ENCODE measurements at regions not wholly inside any gene's neighbourhood (a gene's known extent, or its start where the extent isn't known, plus 50 kb on each side); places are given as distances from the start of the nearest gene placed in this dataset.

DNA sequence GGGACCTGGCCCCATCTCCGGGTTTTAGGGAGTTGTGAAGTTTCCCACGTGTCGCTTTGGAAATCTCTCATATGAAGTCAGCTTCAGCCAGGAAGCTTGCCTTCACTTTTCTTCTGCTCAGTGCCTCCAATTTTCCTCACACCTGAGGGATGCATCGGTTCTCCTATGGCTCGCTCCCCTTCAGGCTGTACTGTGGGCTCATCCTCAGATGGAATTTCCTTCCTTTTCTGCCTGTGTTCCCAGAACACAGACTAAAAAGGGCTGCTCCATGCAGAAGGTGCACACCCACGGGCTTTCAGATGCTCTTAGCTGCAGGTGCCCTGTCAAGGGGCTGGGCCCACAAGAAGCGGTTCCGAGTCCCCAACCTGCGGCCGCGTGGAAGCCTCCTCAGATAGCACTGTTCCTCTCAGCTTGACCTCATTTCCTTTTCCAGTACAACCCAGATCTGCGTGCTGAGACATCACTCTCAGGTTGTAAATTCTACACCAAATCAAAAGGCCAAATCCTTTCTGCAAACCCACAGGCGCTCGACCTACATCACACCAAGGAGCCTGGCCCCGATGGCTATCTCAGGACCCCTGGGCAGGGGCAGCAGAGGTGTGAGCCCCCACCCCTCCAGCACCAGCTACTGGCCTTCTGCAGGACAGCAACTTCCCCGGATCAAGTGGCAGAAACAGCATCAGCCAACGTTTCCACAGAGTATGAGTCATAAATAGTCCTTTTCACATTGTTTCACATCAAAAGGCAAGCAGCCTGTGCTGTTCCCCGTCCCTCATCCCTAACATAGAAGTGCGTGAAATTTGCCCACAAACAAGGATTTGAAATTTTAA is 275.9 kb downstream of the ZNF536 start:
- FAIRE-seq (no peak), DNase-seq (ENCODE audit: low spot score) (no peak)

DNA sequence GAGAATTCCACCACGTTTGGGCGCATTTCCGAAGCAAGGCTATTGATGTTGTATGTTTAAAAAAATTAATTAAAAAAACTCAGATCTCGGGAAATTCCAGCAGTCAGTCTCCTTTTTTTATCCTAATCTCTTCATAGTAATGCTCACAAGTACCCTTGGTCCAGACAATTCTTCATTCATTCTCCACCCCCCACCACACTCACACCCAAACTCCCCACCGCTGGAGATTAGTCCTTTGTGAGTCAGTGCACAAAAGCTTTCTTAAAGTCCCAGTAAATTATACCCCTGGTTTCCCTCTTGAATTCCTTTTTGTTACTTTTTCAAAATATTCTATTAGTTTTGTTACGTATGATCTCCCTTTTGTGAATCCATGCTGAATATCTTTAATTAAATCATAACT is 274.6 kb downstream of the ZNF536 start:
- no peak for DNase-seq (ENCODE audit: low spot score)
- no peak for FAIRE-seq

DNA sequence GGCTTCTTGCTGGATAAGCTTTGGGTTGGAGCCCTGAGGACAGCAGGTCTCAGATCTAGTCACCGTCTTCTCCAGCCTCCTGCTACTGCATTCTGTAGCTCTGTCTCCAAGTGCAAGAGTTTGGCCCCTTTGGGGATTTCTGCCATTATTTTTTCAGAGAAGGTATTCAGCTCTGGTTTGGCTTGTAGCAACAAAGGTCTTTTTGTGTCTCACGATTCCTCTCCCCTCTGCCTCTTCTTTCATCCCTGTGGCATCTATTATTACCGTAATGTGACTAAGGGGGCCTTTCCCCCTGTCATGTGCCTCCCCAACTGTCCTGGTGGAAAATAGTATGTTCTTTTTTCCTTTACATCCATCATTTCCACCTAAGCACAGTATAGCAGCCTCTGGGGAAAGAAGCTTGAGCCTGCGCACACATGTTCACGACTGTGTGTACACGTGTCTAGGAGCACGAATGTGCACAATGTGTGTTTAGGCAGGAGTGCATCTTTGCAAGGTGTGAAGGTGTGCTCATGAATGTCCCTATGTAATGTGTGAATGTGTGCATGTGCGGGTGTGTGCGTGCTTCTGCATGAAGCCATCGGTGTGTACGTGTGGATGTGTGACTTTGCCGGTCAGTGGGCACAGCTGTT is 273.9 kb downstream of the ZNF536 start:
- FAIRE-seq: no peak
- no peak for DNase-seq (ENCODE audit: low spot score)

DNA sequence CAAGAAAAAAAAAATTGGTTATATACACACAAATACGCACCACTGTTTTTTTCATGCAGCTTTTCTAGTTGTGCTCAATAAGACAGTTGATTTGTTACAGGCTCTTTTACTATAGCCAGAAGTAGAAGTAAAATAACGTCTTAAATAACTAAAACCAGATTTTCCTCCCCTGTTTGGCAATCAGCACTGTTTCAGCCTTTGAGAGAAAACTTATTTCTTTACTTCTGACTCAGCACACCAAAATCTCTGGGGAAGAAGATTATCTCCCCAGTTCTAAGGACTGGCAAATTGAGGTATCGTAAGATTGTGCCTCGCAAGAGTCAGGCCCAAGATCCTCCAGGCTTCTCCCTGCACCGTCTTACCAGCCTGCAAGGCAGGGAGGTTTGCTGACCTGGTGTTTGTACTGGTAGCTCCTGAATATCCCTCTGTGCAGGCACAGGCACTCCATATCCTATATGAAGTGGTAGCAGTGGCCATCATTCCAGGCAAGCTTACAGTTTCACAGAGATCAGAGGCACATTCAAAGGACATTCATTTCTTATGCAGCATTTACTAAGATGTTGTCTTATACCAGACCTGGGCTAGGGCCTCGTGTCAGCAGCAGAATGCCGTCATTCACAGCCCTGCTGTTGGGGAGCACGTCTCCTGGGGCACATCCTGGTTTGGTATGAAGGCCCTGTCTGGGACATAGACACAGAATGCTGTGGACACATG is 268.2 kb downstream of the ZNF536 start:
- no peak for FAIRE-seq

DNA sequence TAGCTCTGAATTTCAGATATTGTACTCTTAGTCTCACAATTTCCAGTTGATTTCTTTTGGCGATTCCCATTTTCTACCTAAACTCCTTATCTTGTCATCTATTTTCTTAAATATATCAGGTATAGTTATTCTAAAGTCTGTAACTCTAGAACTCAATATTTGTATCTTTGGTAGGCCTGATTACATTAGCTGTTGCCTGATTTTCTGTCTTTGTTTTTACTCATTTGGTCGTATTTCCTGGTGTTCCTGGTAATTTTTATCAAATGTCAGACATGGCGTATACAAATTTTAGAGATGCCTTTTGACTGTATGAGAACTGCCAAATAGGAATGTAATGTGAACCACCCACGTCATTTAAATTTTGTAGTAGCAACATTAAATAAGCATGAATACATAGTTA is 266.7 kb downstream of the ZNF536 start:
- FAIRE-seq (no peak), DNase-seq (ENCODE audit: low spot score) (no peak)

More for the DNA sequence above, 268.2 kb downstream of the ZNF536 start:
- no peak for DNase-seq (ENCODE audit: low spot score)

DNA sequence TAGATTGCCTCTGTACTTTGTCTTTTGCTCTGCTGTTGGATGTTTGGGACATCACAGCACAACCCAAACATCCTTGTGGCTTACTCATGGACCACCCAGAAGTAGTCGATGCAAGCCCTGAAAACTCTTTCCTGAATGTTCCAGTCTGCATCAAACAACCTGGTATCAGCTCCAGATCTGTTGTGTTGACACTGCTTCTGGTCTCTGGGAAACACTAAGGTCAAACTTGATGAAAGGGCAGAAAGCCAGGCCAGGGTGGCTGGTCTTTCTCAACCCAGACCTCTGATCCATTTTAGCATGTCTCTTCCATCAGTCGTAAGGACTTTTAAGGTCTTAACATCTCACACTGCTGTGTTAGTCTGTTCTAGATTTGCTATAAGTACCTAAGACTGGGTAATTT is 265.7 kb downstream of the ZNF536 start:
- no peak for FAIRE-seq

DNA sequence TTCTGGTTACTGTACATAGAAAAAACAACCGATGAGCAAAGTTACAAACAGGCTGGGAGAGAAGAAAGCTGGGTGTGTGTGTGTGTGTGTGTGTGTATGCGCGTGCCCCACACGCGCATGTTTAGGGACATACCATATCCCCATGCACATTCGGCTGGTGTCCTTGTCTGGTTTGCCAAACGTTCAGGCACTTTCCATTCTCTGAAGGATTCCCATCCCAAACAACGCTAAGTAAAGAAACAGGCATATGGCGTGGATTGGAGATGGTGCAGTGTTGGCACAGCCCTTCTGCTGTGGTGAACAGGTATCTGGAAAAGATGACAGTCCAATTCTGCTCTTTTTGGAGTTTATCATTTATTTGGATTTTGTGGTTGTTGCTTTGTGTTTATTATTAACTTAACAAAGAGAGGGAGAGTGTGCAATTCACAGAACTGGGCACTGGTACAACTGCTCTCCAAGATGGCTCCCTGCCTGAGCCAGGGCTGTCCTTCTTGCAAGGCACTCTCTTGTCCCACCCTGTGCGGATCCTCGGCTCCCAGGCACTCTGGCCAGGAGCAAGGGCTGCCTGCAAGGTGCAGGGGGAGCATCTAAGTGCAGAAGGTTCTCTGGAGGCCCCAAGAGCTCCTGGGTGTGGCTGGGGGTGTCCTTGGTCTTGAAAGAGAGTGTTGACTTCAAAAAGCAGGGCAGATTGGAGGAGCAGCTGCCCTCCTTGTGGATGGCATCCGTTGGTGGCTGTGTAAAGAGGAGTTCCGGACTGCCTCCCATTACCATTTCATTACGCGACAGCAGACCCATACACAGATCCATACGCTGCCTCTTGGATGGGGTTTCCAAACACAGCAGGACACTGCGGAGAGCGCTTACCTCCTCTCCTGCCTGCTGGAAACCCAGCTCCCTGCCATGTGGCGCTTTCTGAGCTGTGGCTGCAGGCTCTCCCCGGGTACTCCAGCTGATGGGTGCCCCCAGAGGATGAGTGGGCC is 263.1 kb downstream of the ZNF536 start:
- FAIRE-seq (no peak), DNase-seq (ENCODE audit: low spot score) (no peak)

More for the DNA sequence above, 265.7 kb downstream of the ZNF536 start:
- DNase-seq (ENCODE audit: low spot score): no peak

DNA sequence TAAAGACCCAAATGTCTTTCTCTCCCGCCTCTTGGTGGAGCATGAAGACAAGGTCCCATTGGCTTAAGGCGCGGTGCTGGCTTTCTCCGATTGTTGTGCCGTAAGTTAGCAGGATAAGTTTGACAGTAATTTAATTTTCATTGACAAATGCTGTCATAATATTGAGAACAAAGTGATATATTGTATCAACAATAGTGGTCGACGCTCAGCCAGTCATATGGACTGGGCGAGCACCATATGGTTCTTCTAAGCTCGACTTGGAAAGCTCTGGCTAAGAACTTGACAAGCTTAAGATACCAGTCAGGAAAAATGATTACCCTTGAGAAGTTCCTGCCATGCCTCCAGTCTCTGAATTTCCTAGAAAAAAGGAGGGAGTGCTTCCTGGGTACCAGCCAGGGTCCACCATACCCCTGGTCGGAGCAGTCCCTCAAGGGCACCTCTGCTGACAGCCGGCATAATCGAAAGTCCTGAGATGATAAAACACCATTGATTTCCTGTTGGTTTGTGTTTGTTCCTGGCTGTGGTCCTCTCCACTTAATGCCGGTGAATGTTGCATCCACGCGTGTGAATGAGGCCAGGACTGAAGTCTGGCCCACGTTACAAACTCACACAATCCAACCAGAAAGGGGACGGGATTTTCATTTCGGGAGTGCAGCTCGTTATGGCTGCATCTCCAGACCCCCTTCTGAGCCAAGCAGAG is 262.1 kb downstream of the ZNF536 start:
- DNase-seq (ENCODE audit: low spot score): no peak
- FAIRE-seq: no peak

DNA sequence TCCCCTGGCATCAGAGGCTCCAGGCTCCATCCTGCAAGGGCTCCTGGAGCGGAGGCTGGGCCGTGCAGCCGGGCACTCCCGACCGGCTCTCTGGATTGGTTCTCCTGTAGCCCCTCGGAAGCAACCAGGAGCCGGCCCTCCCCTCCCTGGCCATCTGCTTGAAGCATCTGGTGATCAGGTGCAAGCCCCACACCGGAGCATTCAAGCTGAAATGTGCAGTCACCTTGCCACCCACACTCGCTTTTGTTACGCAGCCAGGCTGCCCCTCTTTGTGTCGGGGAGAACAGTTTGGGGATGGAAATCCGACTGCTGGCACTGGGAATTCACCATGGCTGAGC is 258.8 kb downstream of the ZNF536 start:
- FAIRE-seq (no peak), DNase-seq (ENCODE audit: low spot score) (no peak)

DNA sequence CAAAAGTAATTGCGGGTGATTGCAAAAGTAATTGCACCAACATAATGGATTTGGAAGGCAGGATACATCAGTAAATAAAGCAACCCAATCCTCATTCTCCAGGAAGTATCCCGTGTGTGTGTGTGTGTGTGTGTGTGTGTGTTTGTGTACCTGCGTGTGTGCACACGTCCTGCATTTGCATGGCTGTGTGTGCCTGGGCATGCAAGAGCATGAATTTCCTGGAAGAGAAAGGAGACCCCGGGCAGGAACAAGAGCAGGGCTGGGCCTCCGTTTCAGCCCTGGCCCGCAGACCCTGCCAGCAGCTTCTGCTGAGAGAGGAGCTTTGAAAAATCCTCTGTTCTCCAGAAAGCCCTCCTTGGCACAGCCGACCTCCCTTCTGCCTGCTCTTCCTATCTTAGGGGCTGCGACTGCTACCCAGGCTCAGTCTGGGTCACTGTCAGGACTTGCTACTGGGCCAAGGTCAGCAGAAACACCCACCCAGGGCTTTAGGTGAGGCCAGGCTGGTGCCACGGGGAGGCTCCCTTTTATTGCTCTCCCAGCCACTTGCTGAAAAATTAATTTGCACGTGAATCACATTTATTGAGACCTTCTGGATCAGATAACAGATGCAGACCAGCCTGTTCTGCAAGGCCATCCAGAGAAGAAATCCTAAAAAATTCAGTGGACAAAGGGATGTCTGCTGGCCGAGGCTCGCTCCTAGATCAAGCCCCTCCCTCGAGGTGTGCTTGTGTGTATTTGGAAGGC is 258.3 kb downstream of the ZNF536 start:
- FAIRE-seq (no peak), DNase-seq (ENCODE audit: low spot score) (no peak)

DNA sequence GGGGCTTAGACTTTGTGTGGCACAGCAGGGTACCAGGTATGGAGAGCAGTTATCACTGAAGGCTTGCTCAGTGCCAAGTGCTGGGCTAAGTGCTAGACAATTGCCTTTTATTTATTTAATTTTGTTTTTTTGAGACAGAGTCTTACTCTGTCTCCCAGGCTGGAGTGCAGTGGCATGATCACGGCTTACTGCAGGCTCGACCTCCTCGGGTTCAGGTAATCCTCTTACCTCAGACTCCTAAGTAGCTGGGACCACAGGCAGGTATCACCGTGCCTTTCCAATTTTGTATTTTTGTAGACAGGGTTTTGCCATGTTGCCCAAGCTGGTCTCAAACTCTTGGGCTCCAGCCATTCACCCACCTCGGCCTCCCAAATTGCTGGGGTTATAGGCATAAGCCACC is 256.9 kb downstream of the ZNF536 start:
- DNase-seq (ENCODE audit: low spot score): no peak
- no peak for FAIRE-seq

DNA sequence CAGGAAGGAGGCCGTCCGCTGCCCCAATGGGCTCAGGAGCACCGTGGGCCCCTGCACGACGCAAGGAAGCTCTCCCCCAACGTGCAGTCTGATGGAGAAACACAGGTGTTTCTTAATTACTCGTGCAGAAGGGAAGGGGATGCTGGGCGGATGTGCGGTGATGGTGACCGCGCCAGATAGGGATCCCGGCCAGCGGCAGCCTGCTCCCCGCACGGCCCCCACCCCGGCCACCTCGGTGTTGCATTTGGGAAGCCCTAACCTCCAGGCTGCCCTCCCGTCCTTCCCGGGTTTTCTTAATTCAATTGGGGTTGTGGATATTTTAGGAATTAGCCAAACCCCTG is 254.4 kb downstream of the ZNF536 start:
- DNase-seq (ENCODE audit: low spot score) (no peak), FAIRE-seq (no peak)

DNA sequence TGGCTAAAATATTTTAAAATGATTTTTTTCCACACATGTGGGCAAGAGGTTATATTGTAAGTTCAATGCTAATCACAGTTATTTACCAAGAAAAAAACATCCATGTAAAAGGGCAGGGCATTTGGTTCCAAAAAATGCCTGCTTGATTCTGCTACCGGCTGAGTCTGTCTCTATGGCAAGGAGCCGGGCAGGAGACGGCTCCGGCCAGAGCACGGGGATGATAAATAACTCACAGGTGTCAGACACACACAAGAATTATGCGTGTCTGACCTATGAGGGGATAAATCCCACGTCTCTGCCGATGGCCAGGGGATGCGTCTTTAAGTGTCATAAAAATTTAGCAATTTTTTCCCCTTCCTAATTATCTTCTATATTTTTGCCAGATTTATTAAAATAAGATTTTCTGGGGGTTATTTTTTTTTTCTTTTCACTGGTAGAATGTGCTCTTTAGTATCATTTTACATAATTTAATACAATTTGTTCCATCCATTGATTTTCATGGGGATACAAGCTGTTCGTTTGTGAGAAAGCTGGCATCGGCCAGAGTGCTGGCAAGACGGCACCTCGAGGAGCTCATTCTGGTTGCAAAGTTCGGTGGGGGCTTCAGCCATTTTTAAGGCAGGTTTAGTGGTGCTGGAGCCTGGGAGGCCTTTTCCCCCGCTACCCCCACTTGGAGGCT is 253.9 kb downstream of the ZNF536 start:
- DNase-seq (ENCODE audit: low spot score) (no peak), FAIRE-seq (no peak)

DNA sequence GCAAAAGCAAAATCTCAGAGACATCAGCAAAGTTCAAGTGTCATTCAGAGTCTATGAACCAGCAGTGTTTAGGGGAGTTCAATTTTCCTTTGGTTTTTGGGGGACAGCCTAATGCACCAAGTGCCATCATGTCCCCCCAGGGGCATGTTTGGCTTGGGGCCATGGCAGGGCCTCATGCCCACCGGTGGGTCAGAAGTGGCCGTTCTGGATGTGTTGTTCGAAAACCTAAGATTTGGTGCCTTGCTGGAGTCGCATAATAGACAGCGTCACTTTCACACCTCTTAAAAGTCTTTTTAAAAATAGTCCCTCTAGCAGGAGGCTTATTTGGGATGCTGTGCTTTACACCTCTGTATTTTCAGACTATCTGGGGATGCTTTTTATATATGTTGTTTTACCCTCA is 250.1 kb downstream of the ZNF536 start:
- no peak for FAIRE-seq
- DNase-seq (ENCODE audit: low spot score): no peak

DNA sequence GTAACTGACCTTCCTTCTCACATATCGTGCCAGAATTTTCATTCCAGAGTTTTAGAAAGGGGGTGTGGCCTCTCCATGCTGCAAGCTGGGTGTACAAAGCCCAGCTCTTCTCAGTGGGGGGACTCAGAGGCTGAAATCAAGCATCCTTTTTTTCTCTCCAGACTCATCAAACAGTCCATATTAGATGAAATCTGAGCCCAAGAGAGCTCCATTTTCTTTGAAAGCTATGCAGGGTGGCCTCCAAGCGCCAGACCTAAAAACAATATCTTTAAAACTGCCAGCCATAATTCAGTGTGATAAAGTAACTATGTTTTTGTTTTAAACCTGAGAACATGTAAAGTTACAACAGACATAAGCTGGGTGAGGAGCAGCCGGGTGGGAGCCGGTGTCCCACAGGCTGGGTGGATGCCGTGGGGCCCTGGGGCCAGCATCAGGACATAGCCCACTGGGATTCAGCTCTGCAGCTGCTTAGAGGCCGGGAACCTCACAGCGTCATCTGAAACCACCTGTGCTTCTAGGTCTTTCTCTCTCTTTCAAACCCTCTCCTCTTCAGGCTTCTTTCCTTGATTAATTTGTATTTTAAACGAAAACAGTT is 249.2 kb downstream of the ZNF536 start:
- DNase-seq (ENCODE audit: low spot score) (no peak), FAIRE-seq (no peak)

DNA sequence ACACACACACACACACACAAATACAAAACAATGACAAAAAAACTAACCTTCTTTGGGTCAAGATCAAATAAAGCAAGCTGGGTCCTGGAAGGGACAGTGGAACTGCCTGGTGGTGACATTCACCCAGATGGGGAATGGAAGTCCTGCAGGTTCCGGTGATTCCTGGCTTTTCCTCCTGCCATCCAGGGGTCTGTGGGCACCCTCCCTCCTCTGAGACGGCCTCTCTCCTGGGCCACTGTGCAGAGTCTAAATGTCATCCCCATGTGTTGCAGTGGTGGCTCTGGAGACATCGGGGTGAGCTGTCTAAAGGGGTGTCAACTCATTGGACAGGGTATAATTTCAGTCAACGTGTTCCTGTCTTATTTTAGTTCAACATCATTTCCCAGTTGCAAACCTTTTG is 248.2 kb downstream of the ZNF536 start:
- FAIRE-seq (no peak), DNase-seq (ENCODE audit: low spot score) (no peak)

DNA sequence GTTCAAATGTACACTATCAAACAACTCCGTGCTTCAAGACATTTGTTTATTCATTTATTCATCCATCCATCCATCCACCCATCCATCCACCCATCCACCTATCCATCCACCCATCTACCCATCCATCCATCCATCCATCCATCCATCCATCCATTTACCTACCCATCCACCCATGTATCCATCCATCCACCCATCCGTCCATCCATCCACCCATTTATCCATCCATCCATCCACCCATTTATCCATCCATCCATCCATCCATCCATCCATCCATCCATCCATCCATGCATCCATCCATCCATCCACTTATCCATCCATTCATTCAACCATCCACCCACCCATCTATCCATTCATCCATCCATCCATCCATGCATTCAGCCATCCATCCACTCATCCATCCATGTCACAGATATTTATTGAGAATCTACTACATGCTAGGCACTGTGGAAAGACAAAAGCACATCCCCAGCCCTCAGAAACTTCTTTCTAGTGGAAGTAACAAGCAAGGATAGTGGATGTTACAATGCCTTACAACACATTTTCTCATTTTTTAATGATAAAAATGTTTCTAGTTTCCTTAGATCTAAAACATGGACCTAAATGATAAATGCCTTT is 237.6 kb downstream of the ZNF536 start:
- no peak for FAIRE-seq
- DNase-seq (ENCODE audit: low spot score): no peak

DNA sequence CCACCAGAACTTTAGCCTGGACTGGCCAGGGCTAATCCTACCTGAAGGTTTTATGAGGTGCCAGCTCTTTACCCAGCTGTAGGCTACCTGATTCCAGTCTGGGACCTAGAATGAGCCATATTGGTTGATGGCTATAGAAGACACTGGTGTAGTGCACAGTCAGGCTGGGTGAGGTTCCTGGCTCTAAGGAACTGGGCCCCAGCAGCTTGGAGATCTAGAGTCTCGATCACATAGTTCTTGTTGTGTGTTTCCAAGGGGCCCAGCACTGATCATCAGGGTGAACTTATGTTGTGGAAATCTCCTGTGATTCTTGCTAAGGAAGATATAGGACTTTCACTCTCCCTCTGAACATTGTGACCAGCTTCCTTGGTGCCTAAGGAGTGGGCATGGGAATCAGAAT is 236.3 kb downstream of the ZNF536 start:
- FAIRE-seq (no peak), DNase-seq (ENCODE audit: low spot score) (no peak)

All from RCC 7860 (cell line).